GM21528 (cell line): ENCODE measurements at regions not wholly inside any gene's neighbourhood (a gene's known extent, or its start where the extent isn't known, plus 50 kb on each side); places are given as distances from the start of the nearest gene placed in this dataset.
A peak's percentile ranks its signal among the peaks of the same experiment; 100 is the strongest.

Experiments
- ATAC-seq: cut with Tn5 transposase; IDR thresholded peaks from one replicate; pipeline ENCODE4 v1.9.1; 2021; ENCODE audit warnings: mild to moderate bottlenecking, moderate library complexity; ENCODE audit not compliant: unreplicated experiment, low FRiP score

DNA sequence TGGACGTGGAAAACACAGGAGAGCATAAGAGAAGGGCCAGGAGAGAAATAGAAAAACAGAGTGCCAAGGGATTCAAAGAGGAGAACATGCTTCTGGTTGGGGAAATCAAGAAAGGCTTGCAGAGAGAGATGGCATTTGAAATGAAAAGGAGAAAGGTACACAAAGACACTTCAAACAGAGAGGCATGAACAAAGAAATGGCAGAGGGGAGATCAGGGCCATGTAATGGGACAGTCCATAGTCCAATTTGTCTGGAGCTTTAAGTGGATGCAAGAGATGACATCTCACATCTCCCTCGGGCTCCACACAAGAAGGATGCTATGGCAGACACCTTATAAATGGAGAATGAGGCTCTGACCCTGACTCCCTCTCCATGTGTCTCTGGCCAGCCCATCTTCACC, 331.1 kb downstream of the MLLT3 start:
- ATAC-seq = no peak

GRCh38 chr9:20290257-20290656, 332.0 kb downstream of the MLLT3 start:
- ATAC-seq = no peak

DNA sequence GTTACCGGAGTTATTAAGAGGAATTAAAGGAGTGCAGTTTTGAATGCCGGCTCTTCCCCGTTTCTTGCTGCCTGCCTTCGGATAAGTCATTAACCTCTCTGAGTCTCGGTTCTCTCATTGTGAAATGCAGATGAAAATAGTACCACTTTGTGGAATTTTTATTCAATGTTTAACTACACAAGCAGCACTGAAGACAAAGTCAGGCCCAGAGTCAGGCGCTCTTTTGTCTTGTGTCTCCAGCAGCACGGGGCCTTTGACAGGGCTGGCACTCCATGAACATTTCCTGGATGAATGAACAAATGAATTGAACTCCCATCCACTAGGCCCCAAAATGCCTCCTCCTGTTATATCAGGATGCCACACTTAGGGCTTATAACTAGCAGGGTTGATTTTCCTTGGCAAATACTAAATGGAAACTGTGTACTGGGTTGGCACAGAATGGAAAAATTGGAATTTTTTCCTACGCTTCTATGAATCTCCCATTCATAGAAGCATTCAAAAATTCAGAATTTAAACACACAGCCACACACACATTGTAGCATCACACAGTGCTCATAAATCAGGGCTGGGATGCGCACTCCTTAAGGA, 332.8 kb downstream of the MLLT3 start:
- peak; percentile 25 for ATAC-seq

DNA sequence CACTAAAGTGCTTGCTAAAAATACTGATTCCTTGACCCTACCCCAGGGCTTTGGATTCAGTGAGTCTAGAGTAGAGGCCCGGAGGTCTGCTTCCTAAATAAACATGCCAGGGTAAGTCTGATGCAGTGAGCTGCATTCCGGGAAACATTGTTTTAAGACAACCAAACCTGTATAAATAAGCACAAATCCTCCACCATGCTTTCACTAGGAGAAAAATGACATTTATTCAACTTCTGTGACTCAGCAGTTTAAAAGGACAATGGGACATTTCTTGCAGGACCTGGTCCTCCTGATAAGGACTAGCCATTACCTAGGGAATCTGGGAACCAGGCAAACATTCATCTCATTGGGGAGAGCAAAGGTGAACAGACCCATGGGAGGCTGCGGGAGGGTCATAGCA, 335.3 kb downstream of the MLLT3 start:
- ATAC-seq = no peak

DNA sequence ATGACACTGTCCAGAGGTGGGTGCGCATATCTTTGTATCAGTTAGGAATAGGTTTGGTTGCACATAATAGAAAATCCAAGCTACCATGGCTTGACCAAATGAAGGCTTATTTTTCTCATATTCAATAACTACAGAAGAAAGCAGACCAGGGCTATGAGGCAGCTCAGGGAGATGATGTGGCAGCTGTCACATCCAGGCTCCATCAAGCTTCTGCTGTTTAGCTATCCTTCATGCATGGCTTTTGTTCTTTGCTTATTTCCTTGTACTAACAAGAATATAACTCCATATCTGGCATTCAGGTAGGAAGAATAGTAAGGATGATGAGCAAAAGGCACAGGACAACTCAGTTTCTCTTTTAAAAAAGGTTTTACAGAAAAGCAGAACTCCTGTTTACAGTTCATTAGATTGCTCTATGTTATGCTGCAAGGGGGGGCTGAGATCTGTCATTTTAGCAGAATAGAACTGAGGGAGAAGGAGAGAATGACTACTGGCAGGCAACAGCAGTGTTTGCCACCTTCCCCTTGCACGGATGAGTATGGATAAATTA, 336.1 kb downstream of the MLLT3 start:
- ATAC-seq = no peak

DNA sequence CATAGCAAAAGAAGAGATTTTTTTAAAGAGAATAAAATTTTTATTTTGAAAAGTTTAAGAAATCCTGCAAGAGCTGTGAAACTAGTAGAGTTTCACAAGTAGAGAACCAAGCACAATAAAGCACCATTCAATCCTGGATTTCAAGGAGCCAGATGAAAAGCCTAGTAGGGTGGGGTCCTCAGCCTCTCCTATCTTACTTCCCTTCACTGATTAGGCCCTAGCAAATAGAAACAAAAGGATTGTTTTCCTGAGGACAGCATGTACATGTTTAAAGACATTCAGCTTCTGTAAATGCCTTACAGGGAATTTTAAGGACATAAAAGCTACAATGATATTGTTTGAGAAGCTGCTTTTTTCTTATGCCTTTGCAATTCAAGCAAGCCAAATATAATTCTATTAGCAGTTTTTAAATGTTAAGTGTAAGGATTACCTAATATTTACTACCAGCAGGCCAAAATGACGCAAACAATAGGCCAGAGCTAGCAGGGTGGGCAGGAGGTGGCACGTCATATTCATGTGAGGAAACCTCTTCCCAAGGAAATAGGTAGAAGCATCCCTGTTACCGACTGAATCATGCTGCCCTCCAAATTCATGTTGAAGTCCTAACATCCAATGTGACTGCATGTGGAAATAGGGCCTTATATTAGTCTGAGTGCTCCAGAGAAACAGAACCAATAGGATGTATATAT, 337.6 kb downstream of the MLLT3 start:
- ATAC-seq = no peak

DNA sequence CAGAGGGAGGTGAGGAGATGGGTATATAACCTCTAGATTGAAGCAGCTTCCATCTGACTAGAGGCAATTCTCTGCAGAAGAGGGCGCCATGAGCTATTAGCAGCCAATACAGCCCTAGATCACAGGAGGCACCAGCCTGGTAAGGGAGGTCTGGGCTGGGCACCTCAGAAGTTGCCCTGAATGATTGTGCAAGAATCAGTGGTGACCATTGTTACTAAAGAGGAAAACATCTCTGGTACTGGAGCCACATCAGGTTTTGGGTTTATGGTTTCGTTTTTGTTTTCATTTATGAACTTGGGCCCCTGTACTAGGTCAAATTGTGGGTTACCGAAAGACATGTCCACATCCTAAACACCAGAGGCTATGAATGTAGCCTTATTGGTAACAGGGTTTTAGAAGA, 342.0 kb downstream of the MLLT3 start:
- no peak for ATAC-seq

DNA sequence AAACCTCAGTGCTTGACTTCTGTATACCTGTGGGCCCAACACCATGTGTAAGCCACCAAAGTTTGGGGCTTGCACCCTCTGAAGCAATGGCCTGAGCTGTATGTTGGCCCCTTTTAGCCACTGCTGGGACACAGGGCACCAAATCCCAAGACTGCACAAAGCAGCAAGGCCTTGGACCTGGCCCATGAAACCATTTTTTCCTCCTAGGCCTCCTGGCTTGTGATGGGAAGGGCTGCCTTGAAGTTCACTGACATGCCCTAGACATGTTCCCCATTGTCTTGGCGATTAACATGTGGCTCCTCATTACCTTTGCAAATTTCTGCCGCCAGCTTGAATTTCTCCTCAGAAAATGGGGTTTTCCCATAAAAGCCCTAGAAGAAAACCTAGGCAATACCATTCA, 345.5 kb downstream of the MLLT3 start:
- no peak for ATAC-seq

DNA sequence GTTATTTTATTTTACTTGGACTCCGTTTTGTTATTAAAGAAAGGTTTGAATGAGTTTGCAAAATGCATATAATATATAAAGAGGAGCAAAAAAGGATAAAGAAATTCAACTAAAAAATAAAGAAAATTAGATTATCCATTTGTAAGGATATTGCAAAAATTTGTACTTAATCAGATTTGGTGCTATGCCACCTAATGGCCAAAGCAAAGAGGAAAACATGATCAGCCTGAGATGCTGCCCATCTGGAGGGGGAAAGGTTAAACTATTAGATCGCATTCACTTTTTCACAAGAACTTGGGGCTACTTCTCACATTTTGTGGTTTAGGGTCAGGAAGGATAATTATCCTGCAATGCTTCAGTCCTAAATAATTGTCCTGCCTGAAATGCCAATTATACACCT, 350.6 kb downstream of the MLLT3 start:
- ATAC-seq = no peak

DNA sequence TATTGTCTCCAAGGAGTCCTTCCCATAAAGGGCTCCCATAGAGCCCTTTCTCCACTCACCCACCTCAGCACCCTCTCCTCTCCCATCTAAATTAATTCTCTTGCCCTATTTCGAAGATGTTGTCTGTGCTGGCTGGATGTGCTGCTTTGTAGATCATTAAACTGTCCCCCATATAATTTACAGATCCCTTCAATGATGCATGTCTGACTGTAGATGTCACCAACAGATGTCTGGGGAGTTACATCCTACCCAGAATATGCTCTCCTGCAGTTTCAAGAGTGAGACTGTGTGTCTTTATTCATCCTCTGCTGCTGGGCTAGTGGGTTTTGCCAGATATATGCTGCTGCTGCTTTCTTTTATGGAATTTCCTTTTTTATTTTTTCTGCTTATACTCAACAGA, 351.2 kb downstream of the MLLT3 start:
- no peak for ATAC-seq

- ATAC-seq = no peak
Measured at GRCh38 chr9:20270161-20270560, 352.1 kb downstream of the MLLT3 start.

- no peak for ATAC-seq
Measured at GRCh38 chr9:20269620-20270019, 352.7 kb downstream of the MLLT3 start.

GRCh38 chr9:20264896-20265295, 357.4 kb downstream of the MLLT3 start:
- no peak for ATAC-seq

GRCh38 chr9:20262611-20263010, 359.7 kb downstream of the MLLT3 start:
- ATAC-seq = no peak

DNA sequence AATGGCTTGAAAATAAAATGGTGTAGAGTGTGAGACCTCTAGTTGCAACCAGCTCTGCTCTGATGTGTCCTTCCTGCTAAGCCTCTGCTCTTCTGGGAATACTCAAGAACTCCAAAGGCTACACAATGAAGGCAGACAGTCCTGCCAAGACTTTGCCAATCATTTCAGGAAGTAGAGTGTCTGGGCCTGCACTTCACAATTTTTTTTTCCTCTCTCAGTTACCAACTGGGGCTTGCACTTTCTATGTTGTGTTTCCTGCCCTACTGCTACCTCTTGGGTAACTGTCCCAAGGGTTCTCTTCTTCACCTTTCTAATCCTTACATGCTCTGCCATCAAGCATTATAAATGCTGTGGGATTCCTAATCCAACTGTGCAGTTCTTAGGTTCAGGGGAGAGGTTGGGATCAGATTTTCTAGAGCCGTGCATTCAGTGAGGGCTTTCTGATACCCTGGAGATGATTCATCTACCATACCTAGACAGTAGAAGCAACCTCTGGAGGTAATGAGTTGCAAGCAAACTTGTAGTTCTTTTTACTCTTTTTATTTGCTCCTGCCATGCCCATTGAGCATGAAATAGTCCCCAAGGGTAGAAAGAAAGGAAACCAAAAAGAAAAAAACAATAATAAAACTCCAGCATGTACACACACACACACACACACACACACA, 365.9 kb downstream of the MLLT3 start:
- ATAC-seq = no peak

DNA sequence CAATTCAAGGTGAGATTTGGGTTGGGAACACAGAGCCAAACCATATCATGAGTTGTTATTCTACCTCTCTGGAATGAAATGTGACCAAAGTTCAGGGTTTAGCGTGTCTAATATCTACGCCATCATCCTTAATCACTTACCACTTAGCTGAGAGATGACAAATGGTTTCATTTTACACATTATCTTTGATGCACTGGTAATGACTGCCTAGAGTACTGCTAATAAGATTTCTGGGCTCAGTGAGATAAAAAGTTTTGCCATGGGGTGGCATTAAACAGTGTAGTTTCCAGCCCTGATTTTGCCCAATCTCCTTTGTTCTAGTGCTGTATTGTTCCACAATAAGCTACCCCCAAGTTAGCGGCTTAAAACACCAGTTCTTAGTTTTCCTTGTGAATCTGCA, 367.2 kb downstream of the MLLT3 start:
- no peak for ATAC-seq

- ATAC-seq = no peak
Measured at GRCh38 chr9:20253635-20254034, 368.7 kb downstream of the MLLT3 start.

DNA sequence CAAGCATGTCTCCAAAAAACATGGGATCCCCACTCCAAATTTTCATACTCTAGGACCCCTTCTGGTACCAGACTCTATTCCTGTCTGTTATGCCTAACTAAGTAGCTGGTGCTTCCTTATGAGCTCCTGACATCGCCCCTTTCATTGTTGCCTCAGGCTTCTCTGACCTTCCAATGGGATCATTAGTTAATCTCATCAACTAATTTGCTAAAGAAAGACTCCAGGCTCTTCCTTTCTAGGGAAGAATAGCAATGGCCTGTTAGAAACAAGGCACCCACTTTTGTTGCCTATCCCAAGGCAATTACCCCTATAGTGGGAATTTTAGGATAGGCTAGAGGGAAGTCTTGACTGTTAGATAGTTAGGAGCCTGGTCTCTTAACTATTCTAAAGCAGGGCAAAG, 369.5 kb downstream of the MLLT3 start:
- ATAC-seq = no peak

- no peak for ATAC-seq
Measured at GRCh38 chr9:20250791-20251190, 371.5 kb downstream of the MLLT3 start.

- ATAC-seq = no peak
Measured at GRCh38 chr9:20244271-20244670, 378.0 kb downstream of the MLLT3 start.

DNA sequence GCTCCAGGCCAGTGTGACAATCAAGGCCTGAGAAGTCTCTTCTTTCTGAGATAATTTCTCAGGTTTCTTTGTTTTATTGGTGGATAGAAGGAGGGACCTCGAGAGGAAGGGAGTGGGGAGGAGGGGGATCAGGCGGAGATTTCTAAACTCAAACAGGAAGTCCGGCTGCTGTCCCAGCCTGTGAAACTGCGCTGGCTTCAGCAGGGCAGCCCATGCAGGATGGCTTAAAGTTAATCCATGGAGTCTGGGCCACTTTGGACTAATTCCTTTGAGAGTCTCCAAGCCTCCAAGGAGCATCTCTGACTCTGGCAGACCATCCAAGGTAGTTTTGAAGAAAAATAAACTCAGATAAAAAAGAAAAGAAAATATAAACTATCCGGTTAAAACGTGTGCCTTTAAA, 378.5 kb downstream of the MLLT3 start:
- ATAC-seq = no peak
